GM18505 (cell line): ENCODE measurements at regions not wholly inside any gene's neighbourhood (a gene's known extent, or its start where the extent isn't known, plus 50 kb on each side); places are given as distances from the start of the nearest gene placed in this dataset.
A peak's percentile ranks its signal among the peaks of the same experiment; 100 is the strongest.
"Not testable (repeated sequence)": the region's sequence is repeated elsewhere in the genome, so short reads cannot be mapped to it uniquely, and the experiment has no call there.

Source experiments
- ATAC-seq: cut with Tn5 transposase; IDR thresholded peaks from one replicate; pipeline ENCODE4 v1.9.1; 2021; ENCODE audit not compliant: unreplicated experiment
- POLR2A ChIP-seq: IDR thresholded peaks from 4 replicates; pipeline ENCODE4 v1.6.1; 2011; ENCODE audit warnings: borderline replicate concordance; ENCODE audit not compliant: insufficient read depth, insufficient read length; ENCODE audit errors: extremely low read depth

DNA sequence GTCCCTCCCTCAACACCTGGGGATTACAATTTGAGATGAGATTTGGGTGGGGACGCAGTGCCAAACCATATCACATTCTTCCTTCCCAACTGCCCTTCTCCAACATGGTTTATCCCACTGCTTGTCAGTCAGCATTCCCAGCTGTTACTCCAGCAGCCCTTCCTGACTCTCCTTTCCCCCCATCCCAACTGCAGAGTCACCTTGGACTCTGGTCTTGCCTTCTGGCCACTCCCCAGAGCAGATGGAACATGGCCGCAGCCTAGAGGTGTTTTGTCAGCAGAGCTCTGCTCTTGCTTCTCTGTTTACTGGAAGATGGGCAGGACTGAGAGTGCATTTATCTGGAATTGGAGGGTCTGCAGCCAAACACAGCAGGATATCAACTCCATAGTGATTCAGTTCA is 51.2 kb upstream of the MEX3C start:
- no peak for TF ChIP-seq POLR2A
- ATAC-seq, result no peak

DNA sequence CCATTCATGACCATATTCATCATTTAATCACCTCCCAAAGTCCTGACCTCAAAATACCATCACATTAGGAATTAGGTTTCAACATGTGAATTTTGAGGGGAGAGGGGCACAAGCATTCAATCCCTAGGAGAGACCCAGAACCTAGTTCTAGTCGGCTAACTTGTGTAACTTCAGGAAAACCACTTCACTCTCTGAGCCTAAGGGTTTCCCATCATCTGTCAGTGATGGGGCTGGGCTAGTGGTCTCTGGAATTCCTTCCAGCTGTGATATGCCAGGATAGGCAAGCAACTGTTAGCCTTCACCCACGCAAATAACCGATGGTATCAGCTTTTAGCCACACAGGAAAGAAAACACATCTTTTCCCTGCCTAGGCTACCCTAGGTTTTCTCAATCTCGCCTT is 52.5 kb upstream of the MEX3C start:
- ATAC-seq, result no peak
- no peak for TF ChIP-seq POLR2A

DNA sequence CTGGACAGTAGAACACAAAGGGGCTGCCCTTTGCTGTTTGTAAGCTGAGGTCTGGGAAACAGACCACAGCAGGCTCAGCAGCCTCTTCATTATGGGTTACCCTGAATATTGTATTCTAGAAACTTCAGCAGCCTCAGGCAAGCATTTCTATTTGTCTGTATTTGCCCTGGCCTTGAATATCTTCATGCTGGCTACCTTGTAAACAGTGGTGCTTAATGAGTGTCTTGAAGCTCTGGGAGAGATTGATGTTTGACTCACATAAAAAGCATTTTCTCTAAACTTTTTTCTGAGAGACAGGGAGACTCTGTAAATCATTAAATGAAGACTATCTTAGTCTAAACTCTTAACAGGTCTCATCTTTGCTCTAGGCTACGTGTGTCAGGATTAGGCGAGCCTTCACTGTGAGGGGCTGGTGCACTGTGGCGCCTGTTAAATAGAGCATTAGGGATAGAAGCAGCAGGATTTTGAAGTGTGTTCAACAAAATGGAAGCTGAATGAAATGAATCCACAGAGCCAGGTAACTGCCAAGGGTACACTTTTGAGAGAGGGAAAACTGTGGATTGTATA is 53.1 kb upstream of the MEX3C start:
- no peak for TF ChIP-seq POLR2A
- ATAC-seq, result no peak

DNA sequence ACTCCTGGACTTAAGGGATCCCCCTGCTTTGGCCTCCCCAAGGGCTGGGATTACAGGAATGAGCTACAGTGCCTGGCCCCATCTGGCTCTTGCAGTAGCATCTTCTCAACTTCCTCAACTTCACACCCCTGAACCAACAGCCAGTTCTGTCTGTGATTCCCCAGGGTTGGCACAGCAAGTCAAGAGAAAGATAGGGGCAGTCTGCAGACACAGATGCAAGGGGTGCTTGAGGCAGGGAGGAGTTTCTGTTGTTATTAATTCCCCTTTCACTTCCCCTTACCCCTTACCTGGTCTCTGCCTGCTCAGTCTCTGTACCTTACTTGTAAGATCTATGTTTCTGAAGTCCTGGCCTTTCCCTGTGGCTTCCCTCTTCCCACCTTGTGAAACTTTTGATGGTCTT is 54.1 kb upstream of the MEX3C start:
- no peak for TF ChIP-seq POLR2A
- peak; percentile 100 for ATAC-seq

DNA sequence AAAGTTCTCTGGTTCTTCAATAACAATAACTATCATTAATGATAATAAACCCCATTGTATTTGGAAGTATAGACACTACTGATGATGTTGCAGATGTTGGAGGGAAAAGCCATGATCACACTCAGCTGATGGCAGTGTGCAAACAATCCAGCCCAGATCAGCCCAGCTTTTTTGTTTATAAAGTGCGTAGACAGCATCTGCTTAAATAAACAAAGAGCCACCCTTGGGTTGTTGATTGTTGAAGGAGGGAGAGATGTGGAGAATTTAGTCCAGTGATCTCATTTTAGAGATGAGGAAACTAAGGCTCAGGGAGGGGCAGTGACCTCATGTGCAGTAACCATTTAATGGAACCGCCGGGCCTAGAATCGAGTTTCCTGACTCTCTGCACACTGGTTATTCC is 56.0 kb upstream of the MEX3C start:
- ATAC-seq, result no peak
- TF ChIP-seq POLR2A, result no peak

DNA sequence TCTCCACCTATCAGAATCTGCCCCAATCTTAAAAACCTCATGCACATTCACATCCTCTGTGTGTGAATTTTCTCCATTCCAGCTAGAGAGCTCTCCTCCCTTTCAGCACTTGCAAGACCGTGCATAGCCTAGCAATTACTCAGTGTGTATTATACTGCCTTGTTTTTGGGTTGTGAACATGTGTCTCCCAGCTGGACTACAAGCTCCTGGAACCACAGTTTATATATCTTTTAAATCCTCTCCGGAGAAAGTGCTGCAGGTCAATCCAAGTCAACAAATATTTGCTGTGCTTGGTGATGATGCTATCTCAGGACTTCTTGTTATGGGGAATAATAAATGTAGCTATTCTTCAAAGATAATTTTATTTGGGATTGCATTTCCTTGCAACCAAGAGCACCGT is 58.2 kb upstream of the MEX3C start:
- no peak for TF ChIP-seq POLR2A
- no peak for ATAC-seq

DNA sequence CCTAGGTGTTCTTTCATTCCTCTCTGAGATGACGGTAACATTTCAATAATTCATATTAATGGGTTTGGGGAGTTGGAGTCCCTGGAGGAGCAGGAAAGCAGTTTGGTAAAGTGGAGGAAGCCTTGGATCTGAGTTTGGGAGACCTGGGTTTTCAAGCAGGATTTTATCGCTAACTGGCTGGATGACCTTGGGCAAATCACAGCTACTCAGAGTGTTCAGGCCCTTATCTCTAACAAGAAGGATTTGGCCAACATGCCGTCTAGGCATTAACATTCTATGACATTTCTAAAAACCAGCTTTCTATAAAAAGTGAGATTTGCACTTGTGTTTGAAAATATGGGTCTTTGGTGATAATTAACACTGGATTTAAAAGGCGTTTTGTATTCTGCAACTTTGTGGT is 59.7 kb upstream of the MEX3C start:
- ATAC-seq, result no peak
- no peak for TF ChIP-seq POLR2A

DNA sequence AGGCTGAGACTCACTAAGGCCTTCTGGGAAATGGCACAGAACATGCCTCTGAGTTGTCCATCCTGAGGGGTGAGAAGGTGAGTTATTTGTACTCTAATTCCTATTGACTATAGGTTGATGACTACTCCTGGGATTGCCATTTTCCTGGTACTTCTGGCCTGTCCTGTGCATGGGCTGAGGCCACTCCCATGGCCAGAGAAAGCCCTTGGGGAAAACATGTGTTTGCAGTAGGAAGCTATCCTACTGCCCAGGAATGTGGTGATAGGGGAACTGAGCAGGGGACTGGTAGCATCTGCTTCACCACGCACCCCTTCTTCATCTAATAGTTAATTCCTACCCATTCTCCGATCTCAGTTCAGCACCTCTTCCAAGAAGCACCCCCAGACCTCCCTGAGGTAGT is 62.6 kb upstream of the MEX3C start:
- no peak for TF ChIP-seq POLR2A

DNA sequence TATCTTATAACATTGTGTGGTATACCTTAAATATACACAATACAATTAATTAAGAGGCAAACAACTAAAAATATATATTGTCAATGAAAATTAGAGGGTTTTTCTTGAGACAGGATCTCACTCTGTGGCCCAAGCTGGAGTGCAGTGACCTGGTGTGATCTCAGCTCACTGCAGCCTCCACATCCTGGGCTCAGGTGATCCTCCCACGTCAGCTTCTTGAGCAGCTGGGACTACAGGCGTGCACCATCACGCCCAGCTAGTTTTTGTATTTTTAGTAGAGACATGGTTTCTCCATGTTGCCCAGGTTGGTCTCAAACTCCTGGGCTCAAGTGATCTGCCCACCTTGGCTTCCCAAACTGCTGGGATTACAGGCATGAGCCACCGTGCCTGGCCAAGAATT is 68.6 kb upstream of the MEX3C start:
- ATAC-seq, result not testable (repeated sequence)

More for the DNA sequence above, 62.6 kb upstream of the MEX3C start:
- ATAC-seq, result no peak

DNA sequence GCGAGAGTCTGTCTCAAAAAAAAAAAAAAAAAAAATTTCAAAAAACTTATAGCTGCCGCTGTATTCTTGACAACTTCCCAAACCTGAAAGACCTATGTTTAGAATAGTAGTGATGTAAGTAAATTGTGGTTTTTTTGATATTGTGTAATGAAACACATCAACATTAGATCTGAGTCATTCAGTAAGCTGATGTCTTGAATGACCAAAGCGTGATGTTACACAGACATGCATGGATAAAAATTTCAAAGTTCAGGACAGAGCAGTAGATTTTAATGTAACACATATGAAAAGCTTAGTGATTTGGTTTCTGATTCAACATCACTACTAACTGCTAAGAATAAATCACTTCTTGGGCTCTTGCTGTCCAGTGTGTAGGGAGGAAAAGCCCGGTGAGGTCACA is 69.3 kb upstream of the MEX3C start:
- no peak for ATAC-seq
- no peak for TF ChIP-seq POLR2A

DNA sequence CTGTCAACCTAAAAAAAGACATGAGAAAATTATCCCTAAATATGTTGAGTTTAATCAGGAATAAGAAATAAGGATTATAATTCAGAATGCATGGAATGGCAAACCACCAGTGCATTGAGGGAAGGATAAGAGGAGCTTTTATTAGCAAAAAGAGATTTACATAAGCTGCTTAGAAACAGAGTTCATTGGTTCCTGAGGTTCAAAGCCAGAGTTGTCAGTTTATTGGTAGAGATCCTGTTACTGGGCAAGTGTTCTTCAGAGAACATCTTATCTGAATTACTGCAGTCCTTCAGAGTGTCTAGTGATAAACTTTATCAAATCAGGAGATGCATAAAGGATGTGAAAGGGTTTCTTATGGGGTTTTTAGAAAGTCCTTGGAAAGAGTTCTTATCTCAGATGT is 76.0 kb upstream of the MEX3C start:
- ATAC-seq, result no peak
- no peak for TF ChIP-seq POLR2A

DNA sequence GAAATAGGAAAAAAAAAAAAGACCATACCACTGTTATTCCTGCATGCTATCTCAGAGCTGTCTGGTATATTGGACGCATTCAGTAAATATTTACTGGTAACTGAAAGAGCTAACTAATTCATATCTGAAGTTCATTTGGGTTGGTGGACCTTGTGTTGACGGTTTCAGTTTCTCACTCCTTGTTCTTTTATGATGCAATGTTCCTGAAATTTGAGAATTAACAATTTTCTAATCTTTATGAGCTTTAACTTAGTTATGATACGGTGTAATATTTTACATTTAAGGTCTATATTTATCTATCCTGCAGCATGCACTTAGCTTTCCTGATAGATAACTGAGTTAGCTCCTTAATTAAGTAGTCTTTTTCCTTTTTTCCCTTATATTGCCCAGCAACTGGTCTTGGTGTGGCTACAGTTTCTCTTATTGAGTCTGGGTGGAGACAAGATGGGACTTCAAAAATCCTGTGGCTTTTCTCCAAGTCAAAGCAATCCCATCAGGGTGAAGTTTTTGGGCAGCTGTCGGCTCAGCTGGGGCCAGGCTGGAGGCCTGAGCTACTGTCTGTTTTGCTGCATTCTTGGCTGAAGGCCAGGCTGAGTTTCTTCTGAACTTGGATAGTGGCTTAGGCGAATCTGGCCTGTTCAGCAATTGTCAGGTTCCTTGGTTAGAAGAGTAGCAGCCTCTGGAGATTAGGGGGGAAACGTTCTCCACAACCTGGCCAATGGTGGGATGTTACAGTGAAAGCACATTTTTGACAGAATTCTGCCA is 78.4 kb upstream of the MEX3C start:
- ATAC-seq, result no peak
- no peak for TF ChIP-seq POLR2A

DNA sequence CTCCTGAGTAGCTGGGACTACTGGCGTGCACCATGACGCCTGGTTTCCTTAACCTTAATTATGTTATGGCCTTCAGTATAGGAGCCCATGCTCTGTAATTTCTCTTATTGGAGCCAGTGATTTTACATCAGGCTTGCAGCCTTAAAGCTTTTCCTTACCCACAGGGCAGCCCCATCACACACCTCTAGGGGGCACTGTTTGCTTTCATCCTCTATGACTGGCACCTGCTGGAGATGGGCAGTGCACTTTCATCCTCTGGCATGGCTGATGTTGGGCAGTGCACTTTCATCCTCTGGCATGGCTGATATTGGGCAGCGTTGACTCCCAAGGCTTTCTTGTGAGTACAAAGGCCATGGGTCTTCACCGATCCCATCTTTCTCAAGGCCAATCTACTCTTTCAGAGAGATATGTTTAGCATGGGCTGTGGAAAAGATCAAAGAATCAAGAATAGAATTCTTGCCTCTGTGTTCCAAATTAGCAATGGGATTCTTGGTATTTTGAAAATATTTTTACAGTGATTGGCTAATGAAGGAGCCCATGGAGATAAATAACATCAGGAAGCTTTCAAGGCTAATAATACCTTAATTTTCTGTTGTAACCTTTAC is 80.7 kb upstream of the MEX3C start:
- ATAC-seq, result no peak
- TF ChIP-seq POLR2A, result no peak

DNA sequence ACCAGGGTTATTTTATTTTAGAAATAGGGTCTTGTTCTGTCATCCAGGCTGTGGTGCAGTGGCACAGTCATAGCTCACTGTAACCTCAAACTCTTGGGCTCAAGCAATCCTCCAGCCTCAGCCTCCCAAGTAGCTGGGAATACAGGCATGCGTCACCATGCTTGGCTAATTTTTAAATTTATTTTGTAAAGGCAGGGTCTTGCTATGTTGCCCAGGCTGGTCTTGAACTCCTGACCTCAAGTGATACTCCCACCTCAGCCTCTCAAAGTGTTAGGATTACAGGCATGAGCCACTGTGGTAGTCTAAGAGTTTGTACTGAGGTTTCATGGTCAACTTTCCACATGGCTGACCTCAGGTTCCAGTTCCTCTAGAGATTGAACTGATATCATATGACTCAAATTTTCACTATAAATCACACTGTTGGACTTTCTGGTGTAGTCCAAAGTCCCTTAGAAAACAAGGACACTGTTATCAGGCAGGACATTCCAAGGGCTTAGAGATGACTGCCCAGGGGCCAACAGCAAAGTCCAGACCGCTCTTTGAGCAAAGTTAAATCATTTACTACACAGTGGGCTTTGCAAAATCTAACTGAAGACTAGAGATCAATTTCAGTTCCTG is 82.0 kb upstream of the MEX3C start:
- ATAC-seq, result peak; percentile 91
- no peak for TF ChIP-seq POLR2A
